Fibroblast of villous mesenchyme (primary cell): ENCODE measurements at regions not wholly inside any gene's neighbourhood (a gene's known extent, or its start where the extent isn't known, plus 50 kb on each side); places are given as distances from the start of the nearest gene placed in this dataset.
A peak's percentile ranks its signal among the peaks of the same experiment; 100 is the strongest.
"Not testable (repeated sequence)": the region's sequence is repeated elsewhere in the genome, so short reads cannot be mapped to it uniquely, and the experiment has no call there.

Source experiments
- DNase-seq: peaks from one replicate; pipeline ENCODE4 v3.0.0-alpha.2; 2010; ENCODE audit warnings: low read depth
- H3K4me3 ChIP-seq: 2 replicates; pipeline ENCODE4 v1.5.1; 2011; ENCODE audit warnings: low read depth, mild to moderate bottlenecking, low read length
- CTCF ChIP-seq: IDR thresholded peaks from 2 replicates; pipeline ENCODE4 v1.5.1; 2012; ENCODE audit warnings: low read depth, mild to moderate bottlenecking, low read length; ENCODE audit not compliant: insufficient read depth

- no peak overlapping the region for H3K4me3 ChIP-seq
- TF ChIP-seq CTCF, result no peak
These were observed 80.3 kb upstream of the TET2 start for GRCh38 chr4:105066401-105066800.

GRCh38 chr4:105067431-105067830, 79.2 kb upstream of the TET2 start:
- no peak overlapping the region for H3K4me3 ChIP-seq
- peak; percentile 45 for DNase-seq
- TF ChIP-seq CTCF, result no peak

More at GRCh38 chr4:105066401-105066800, 80.3 kb upstream of the TET2 start:
- no peak for DNase-seq

GRCh38 chr4:105067946-105068345, 78.7 kb upstream of the TET2 start:
- TF ChIP-seq CTCF, result no peak
- no peak for DNase-seq
- no peak overlapping the region for H3K4me3 ChIP-seq

GRCh38 chr4:105068516-105068915, 78.2 kb upstream of the TET2 start:
- H3K4me3 ChIP-seq, result no peak overlapping the region
- no peak for DNase-seq
- no peak for TF ChIP-seq CTCF

GRCh38 chr4:105072095-105072494, 74.6 kb upstream of the TET2 start:
- not testable (repeated sequence) for DNase-seq, H3K4me3 ChIP-seq

GRCh38 chr4:105074097-105074496, 72.6 kb upstream of the TET2 start:
- no peak overlapping the region for H3K4me3 ChIP-seq
- no peak for TF ChIP-seq CTCF
- no peak for DNase-seq

- TF ChIP-seq CTCF, result no peak
- no peak for DNase-seq
- no peak overlapping the region for H3K4me3 ChIP-seq
These were observed 71.6 kb upstream of the TET2 start for GRCh38 chr4:105075045-105075444.
